Endodermal cell (in vitro differentiated cells): ENCODE measurements at regions not wholly inside any gene's neighbourhood (a gene's known extent, or its start where the extent isn't known, plus 50 kb on each side); places are given as distances from the start of the nearest gene placed in this dataset.
A peak's percentile ranks its signal among the peaks of the same experiment; 100 is the strongest.
"Not testable (repeated sequence)": the region's sequence is repeated elsewhere in the genome, so short reads cannot be mapped to it uniquely, and the experiment has no call there.

Experiments used
- DNase-seq: peaks from one replicate; pipeline ENCODE4 v3.0.0-alpha.2; 2017
- H3K27ac ChIP-seq: 2 replicates; pipeline ENCODE4 v1.5.1; 2013; ENCODE audit warnings: mild to moderate bottlenecking, low read depth, low read length, moderate library complexity
- H3K27me3 ChIP-seq: 2 replicates; pipeline ENCODE4 v1.6.1; 2013; ENCODE audit warnings: mild to moderate bottlenecking, low read length, moderate library complexity; ENCODE audit not compliant: insufficient read depth, control insufficient read depth, poor library complexity, severe bottlenecking
- H3K36me3 ChIP-seq: 2 replicates; pipeline ENCODE4 v1.7.0; 2013; ENCODE audit warnings: mild to moderate bottlenecking, low read length, moderate library complexity; ENCODE audit not compliant: control insufficient read depth, insufficient read depth
- H3K4me1 ChIP-seq: one replicate; pipeline ENCODE4 v1.7.0; 2013; ENCODE audit warnings: low read length; ENCODE audit not compliant: control insufficient read depth, insufficient read depth
- H3K4me3 ChIP-seq: 2 replicates; pipeline ENCODE4 v1.5.1; 2013; ENCODE audit warnings: mild to moderate bottlenecking, low read length, moderate library complexity
- H3K9ac ChIP-seq: 2 replicates; pipeline ENCODE4 v1.6.1; 2013; ENCODE audit warnings: mild to moderate bottlenecking, low read length, moderate library complexity; ENCODE audit not compliant: poor library complexity, severe bottlenecking; ENCODE audit errors: extremely low read depth
- H3K9me3 ChIP-seq: 2 replicates; pipeline ENCODE4 v1.6.1; 2013; ENCODE audit warnings: mild to moderate bottlenecking, low read length, moderate library complexity; ENCODE audit not compliant: control insufficient read depth
- H3K27ac Mint-ChIP-seq: 2 replicates; pipeline ENCODE4 v1.8.0; 2020; ENCODE audit warnings: mixed read lengths
- H3K27me3 Mint-ChIP-seq: 2 replicates; pipeline ENCODE4 v1.8.0; 2021; ENCODE audit warnings: mild to moderate bottlenecking, mixed read lengths; ENCODE audit not compliant: insufficient read depth
- H3K36me3 Mint-ChIP-seq: 2 replicates; pipeline ENCODE4 v1.8.0; 2020; ENCODE audit warnings: low read depth, mixed read lengths
- H3K4me1 Mint-ChIP-seq: 2 replicates; pipeline ENCODE4 v1.8.0; 2020; ENCODE audit warnings: mixed read lengths
- H3K4me3 Mint-ChIP-seq: 2 replicates; pipeline ENCODE4 v1.8.0; 2020; ENCODE audit warnings: mild to moderate bottlenecking, moderate library complexity, mixed read lengths
- H3K9me3 Mint-ChIP-seq: 2 replicates; pipeline ENCODE4 v1.8.0; 2020; ENCODE audit warnings: mild to moderate bottlenecking, mixed read lengths
- CTCF ChIP-seq: fragments of 200-600 bp; sonication (generic); conservative IDR thresholded peaks from 2 replicates; pipeline ENCODE4 v1.5.0; 2021; ENCODE audit warnings: antibody characterized with exemption, mild to moderate bottlenecking
- WGBS, 2 experiments: methylation state at CpG; one replicate each; pipeline versions ENCODE4 v1.1.5 to v1.1.7; 2013; ENCODE audit warnings: missing lambda C conversion rate in 2 of 2, mixed read lengths in 1 of 2; ENCODE audit not compliant: insufficient coverage in 1 of 2, insufficient read length in 1 of 2; 5-methylcytosine and 5-hydroxymethylcytosine counted together

GRCh38 chrX:35221391-35221790, 278.8 kb downstream of the FAM47B start:
- not testable (repeated sequence) for H3K4me1 Mint-ChIP-seq, H3K27me3 Mint-ChIP-seq, H3K36me3 ChIP-seq, H3K4me1 ChIP-seq, H3K27ac Mint-ChIP-seq, DNase-seq, H3K9me3 ChIP-seq, H3K36me3 Mint-ChIP-seq, H3K27me3 ChIP-seq, H3K27ac ChIP-seq, H3K4me3 ChIP-seq, H3K9ac ChIP-seq
- peaks cover 38% of the 10 kb centered on the region for H3K9me3 Mint-ChIP-seq
- peak overlapping the region; percentile 45 for H3K4me3 Mint-ChIP-seq
- 92 to 97% methylated on average over 6 to 26 of the region's 26 CpGs for WGBS, 2 experiments

- Histone ChIP-seq H3K36me3 (no peaks in the 10 kb centered on the region), H3K4me1 (no peaks in the 10 kb centered on the region), H3K9ac (no peak overlapping the region), H3K9me3 (no peaks in the 10 kb centered on the region), H3K4me3 (no peak overlapping the region), H3K27me3 (no peaks in the 10 kb centered on the region), H3K27ac (no peak overlapping the region)
- WGBS, 2 experiments: 91% methylated on average over 3 of the region's 3 CpGs; no CpG with 5 or more reads in 1 of the 2 experiments
- H3K4me1 Mint-ChIP-seq: no peaks in the 10 kb centered on the region
- no peaks in the 10 kb centered on the region for H3K36me3 Mint-ChIP-seq
- peaks cover 34% of the 10 kb centered on the region for H3K9me3 Mint-ChIP-seq
- no peak for DNase-seq
- no peak for TF ChIP-seq CTCF
- no peaks in the 10 kb centered on the region for H3K27me3 Mint-ChIP-seq
- no peak overlapping the region for H3K27ac Mint-ChIP-seq
- H3K4me3 Mint-ChIP-seq: no peak overlapping the region
Measured at GRCh38 chrX:35244088-35244741, 301.6 kb downstream of the FAM47B start.

GRCh38 chrX:35244796-35245508, 302.4 kb downstream of the FAM47B start:
- no peaks in the 10 kb centered on the region for H3K36me3 Mint-ChIP-seq
- Histone ChIP-seq H3K27me3 (no peaks in the 10 kb centered on the region), H3K4me3 (no peak overlapping the region), H3K36me3 (no peaks in the 10 kb centered on the region), H3K27ac (no peak overlapping the region), H3K9me3 (no peaks in the 10 kb centered on the region), H3K4me1 (no peaks in the 10 kb centered on the region), H3K9ac (no peak overlapping the region)
- no peaks in the 10 kb centered on the region for H3K4me1 Mint-ChIP-seq
- DNase-seq: no peak
- H3K9me3 Mint-ChIP-seq: peaks cover 33% of the 10 kb centered on the region
- H3K27me3 Mint-ChIP-seq: no peaks in the 10 kb centered on the region
- no peak overlapping the region for H3K4me3 Mint-ChIP-seq
- no peak for TF ChIP-seq CTCF
- H3K27ac Mint-ChIP-seq: no peak overlapping the region
- WGBS, 2 experiments: 90 to 100% methylated on average over 1 to 11 of the region's 11 CpGs
